Mesodermal cell (in vitro differentiated cells): ENCODE measurements at regions not wholly inside any gene's neighbourhood (a gene's known extent, or its start where the extent isn't known, plus 50 kb on each side); places are given as distances from the start of the nearest gene placed in this dataset.

Experiments
- H3K27ac ChIP-seq: 2 replicates; pipeline ENCODE4 v1.7.0; 2013; ENCODE audit warnings: mild to moderate bottlenecking, low read depth, low read length, moderate library complexity; ENCODE audit not compliant: severe bottlenecking
- H3K36me3 ChIP-seq: 2 replicates; pipeline ENCODE4 v1.7.1; 2013; ENCODE audit warnings: mild to moderate bottlenecking, low read length, moderate library complexity; ENCODE audit not compliant: control insufficient read depth, insufficient read depth
- H3K4me1 ChIP-seq: one replicate; pipeline ENCODE4 v1.7.1; 2013; ENCODE audit warnings: mild to moderate bottlenecking, low read length; ENCODE audit not compliant: insufficient read depth, control insufficient read depth, poor library complexity, severe bottlenecking
- H3K4me3 ChIP-seq: 2 replicates; pipeline ENCODE4 v1.7.0; 2013; ENCODE audit warnings: low read length, control low read depth, mild to moderate bottlenecking; ENCODE audit not compliant: insufficient read depth, poor library complexity, severe bottlenecking; ENCODE audit errors: extremely low read depth
- H3K9me3 ChIP-seq: 2 replicates; pipeline ENCODE4 v1.7.1; 2013; ENCODE audit warnings: mild to moderate bottlenecking, low read length, moderate library complexity; ENCODE audit not compliant: control insufficient read depth
- WGBS, 2 experiments: methylation state at CpG; one replicate each; pipeline ENCODE4 v1.1.5; 2013; ENCODE audit warnings: missing lambda C conversion rate in 2 of 2; ENCODE audit not compliant: insufficient coverage in 2 of 2; 5-methylcytosine and 5-hydroxymethylcytosine counted together

- Histone ChIP-seq H3K4me3 (no peak overlapping the region), H3K4me1 (no peaks in the 10 kb centered on the region), H3K36me3 (no peaks in the 10 kb centered on the region), H3K9me3 (no peaks in the 10 kb centered on the region), H3K27ac (no peak overlapping the region)
- WGBS, 2 experiments, result 79 to 86% methylated on average over 2 to 3 of the region's 8 CpGs
Observed at GRCh38 chr10:128867210-128867609, 599.8 kb upstream of the MGMT start.

- Histone ChIP-seq H3K4me3 (no peak overlapping the region), H3K4me1 (no peaks in the 10 kb centered on the region), H3K9me3 (no peaks in the 10 kb centered on the region), H3K27ac (no peak overlapping the region), H3K36me3 (no peaks in the 10 kb centered on the region)
- 91 to 100% methylated on average over 6 to 8 of the region's 8 CpGs for WGBS, 2 experiments
Observed at GRCh38 chr10:128867819-128868218, 599.2 kb upstream of the MGMT start.

DNA sequence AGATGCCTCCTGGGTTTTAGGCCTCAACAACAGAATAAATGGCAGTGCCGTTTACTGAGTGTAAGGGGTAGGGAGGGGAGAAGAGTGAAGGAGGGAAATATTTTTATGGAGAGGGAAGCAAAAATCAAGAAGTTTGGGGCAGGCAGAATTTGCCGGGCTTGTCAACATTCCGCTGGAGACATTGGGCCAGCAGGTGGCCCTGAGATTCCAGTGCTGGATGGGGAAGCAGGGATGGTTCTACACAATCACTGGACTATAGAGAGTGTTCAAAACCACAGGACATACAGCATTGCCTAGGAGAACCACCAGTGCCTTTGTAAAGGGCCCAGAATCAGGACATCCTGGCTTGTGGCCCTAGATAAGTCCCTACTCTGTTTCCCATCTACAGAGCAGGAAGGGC lies 598.6 kb upstream of the MGMT start:
- no peaks in the 10 kb centered on the region for H3K36me3 ChIP-seq
- no peak overlapping the region for H3K4me3 ChIP-seq
- no peak overlapping the region for H3K27ac ChIP-seq
- H3K9me3 ChIP-seq, result no peaks in the 10 kb centered on the region
- no peaks in the 10 kb centered on the region for H3K4me1 ChIP-seq
- WGBS, 2 experiments, result 94 to 95% methylated on average over 3 of the region's 3 CpGs

- H3K9me3 ChIP-seq, result no peaks in the 10 kb centered on the region
- WGBS, 2 experiments, result 93% methylated on average over 6 to 7 of the region's 15 CpGs
- H3K4me1 ChIP-seq, result no peaks in the 10 kb centered on the region
- H3K27ac ChIP-seq, result no peak overlapping the region
- no peak overlapping the region for H3K4me3 ChIP-seq
- H3K36me3 ChIP-seq, result no peaks in the 10 kb centered on the region
Observed at GRCh38 chr10:128869101-128869749, 597.8 kb upstream of the MGMT start.

GRCh38 chr10:128870830-128871597 lies 596.0 kb upstream of the MGMT start:
- no peaks in the 10 kb centered on the region for H3K4me1 ChIP-seq
- H3K4me3 ChIP-seq, result no peak overlapping the region
- 82 to 94% methylated on average over 6 to 10 of the region's 11 CpGs for WGBS, 2 experiments
- H3K36me3 ChIP-seq, result no peaks in the 10 kb centered on the region
- no peaks in the 10 kb centered on the region for H3K9me3 ChIP-seq
- no peak overlapping the region for H3K27ac ChIP-seq

DNA sequence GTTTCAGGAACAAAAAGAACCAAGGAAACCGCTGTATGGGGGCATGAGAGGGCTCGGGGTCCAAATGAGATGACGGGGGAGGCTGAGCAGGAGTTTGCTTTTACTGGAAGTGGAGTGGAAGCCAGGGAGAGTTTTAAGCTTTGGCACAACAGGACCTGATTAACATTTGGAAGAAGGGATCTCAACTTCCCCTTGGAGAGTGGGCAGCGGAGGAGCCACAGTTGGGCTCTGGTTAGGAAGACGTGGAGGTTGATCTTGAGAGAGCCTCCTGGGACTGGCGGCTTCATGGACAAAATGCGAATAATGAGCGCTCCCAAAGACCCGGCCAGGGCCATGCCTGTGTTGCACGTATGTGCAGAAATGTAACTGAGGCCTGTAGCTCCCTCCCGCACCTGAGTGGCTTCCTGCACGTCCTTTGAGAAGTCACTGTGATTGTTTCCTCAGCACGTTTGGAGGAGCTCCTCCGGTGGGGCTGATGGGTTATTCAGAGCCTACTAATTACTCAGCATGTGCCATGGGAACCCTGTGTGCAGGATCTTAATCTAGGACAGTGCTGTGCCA lies 595.3 kb upstream of the MGMT start:
- Histone ChIP-seq H3K9me3 (no peaks in the 10 kb centered on the region), H3K36me3 (no peaks in the 10 kb centered on the region), H3K27ac (no peak overlapping the region), H3K4me3 (no peak overlapping the region), H3K4me1 (no peaks in the 10 kb centered on the region)
- 92 to 93% methylated on average over 14 of the region's 14 CpGs for WGBS, 2 experiments

- 100% methylated on average over 1 of the region's 6 CpGs for WGBS, 2 experiments
Observed at GRCh38 chr10:128873411-128874054, 593.5 kb upstream of the MGMT start.

DNA sequence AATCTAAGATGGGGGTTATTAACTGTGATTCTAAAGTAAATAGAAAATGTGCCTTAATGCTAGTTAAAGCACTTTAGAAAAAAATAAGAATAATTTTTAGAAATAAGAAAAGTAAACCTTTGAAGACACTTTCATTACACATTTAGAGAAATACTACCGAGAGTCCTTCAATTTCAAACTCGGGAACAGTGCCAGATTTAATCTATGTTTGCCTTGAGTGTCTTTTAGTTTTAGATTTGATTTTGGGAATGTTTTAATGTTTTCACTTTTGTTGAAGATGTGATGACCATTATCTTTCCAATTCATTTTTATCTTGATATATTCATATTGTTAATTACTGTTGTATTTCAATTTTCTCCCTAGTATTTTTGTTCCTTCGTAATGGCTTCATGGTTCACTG lies 592.7 kb upstream of the MGMT start:
- H3K9me3 ChIP-seq, result no peaks in the 10 kb centered on the region
- H3K4me1 ChIP-seq, result no peaks in the 10 kb centered on the region
- 100% methylated on average over 1 of the region's 3 CpGs; no CpG with 5 or more reads in 1 of the 2 experiments for WGBS, 2 experiments
- no peaks in the 10 kb centered on the region for H3K36me3 ChIP-seq
- H3K27ac ChIP-seq, result no peak overlapping the region
- H3K4me3 ChIP-seq, result no peak overlapping the region

More at GRCh38 chr10:128873411-128874054, 593.5 kb upstream of the MGMT start:
- Histone ChIP-seq H3K9me3 (no peaks in the 10 kb centered on the region), H3K4me1 (no peaks in the 10 kb centered on the region), H3K27ac (no peak overlapping the region), H3K4me3 (no peak overlapping the region), H3K36me3 (no peaks in the 10 kb centered on the region)

GRCh38 chr10:128875030-128875744 lies 591.9 kb upstream of the MGMT start:
- no peaks in the 10 kb centered on the region for H3K4me1 ChIP-seq
- H3K27ac ChIP-seq, result no peak overlapping the region
- H3K4me3 ChIP-seq, result no peak overlapping the region
- no peaks in the 10 kb centered on the region for H3K36me3 ChIP-seq
- 94 to 97% methylated on average over 3 to 5 of the region's 8 CpGs for WGBS, 2 experiments
- H3K9me3 ChIP-seq, result no peaks in the 10 kb centered on the region

DNA sequence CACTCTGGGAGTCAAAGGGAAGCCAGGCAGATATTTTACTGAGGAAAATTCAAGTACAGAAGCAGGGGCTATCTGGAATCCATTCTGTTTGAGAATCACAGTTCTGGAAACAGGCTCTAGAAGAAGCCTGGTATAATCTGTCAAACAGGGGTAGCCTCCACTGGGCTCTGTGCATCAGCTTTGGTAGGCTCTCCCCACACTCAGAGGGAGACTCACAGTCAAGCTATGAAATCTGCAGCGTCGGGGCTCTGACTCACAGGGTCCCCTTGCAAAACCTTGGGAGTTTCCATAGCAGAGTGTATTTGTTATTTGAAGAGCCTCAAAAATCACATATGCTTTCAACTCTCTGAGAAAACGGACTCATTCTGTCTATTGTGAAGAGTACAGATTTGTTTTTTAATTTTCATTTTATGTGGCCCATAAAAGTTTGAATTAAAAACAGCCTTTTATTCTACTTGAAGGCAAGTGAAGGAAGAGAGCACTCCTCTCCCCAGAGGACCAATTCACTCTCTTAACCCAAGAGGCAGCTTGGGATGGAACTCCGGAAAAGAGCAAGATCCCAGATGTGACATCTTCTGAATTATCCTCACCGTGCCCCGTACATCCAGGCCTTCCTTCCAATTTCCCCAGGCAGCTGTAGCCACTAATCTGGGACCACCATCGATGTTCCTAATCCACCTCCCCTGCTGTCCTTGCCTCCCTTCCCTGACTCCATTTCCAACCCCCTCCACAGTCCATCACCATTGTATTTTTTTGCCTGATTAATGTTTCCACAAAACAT lies 590.9 kb upstream of the MGMT start:
- no peaks in the 10 kb centered on the region for H3K36me3 ChIP-seq
- H3K9me3 ChIP-seq, result no peaks in the 10 kb centered on the region
- no peak overlapping the region for H3K27ac ChIP-seq
- 95 to 96% methylated on average over 4 of the region's 7 CpGs for WGBS, 2 experiments
- no peak overlapping the region for H3K4me3 ChIP-seq
- no peaks in the 10 kb centered on the region for H3K4me1 ChIP-seq
